OCI-LY3 (cell line): ENCODE measurements at regions not wholly inside any gene's neighbourhood (a gene's known extent, or its start where the extent isn't known, plus 50 kb on each side); places are given as distances from the start of the nearest gene placed in this dataset.

Experiments
- H2AFZ ChIP-seq: fragments of 200-600, 300-600 bp; shearing (Covaris generic); 2 replicates; pipeline ENCODE4 v1.6.0; 2014; ENCODE audit warnings: antibody characterized with exemption, low read depth, low read length
- H3K27ac ChIP-seq: fragments of 200-600, 300-600 bp; sonication (generic); 2 replicates; pipeline ENCODE4 v1.5.1; 2014; ENCODE audit warnings: mild to moderate bottlenecking, low read length, moderate library complexity, mixed read lengths
- H3K27me3 ChIP-seq: fragments of 200-600, 300-600 bp; sonication (generic); 2 replicates; pipeline ENCODE4 v1.6.1; 2014; ENCODE audit warnings: low read depth, low read length, mixed read lengths
- H3K36me3 ChIP-seq: fragments of 200-600, 300-600 bp; sonication (generic); replicated peaks from 2 replicates; pipeline ENCODE3; 2014; ENCODE audit warnings: low read depth, low read length, mixed read lengths
- H3K4me1 ChIP-seq: fragments of 300-600, 200-600 bp; sonication (generic); 2 replicates; pipeline ENCODE4 v1.6.1; 2014; ENCODE audit warnings: low read length, mixed read lengths
- H3K4me2 ChIP-seq: fragments of 200-600, 300-600 bp; sonication (generic); 2 replicates; pipeline ENCODE4 v1.6.1; 2014; ENCODE audit warnings: low read length, mixed read lengths
- H3K4me3 ChIP-seq: fragments of 300-600, 200-600 bp; sonication (generic); 2 replicates; pipeline ENCODE4 v1.5.1; 2014; ENCODE audit warnings: antibody characterized with exemption, mild to moderate bottlenecking, low read length, moderate library complexity
- H3K79me2 ChIP-seq: fragments of 300-600, 200-600 bp; shearing (Covaris generic); 2 replicates; pipeline ENCODE4 v1.6.1; 2014; ENCODE audit warnings: mild to moderate bottlenecking, low read length, mixed read lengths
- H3K9ac ChIP-seq: fragments of 300-600, 200-600 bp; shearing (Covaris generic); 2 replicates; pipeline ENCODE4 v1.6.0; 2014; ENCODE audit warnings: mild to moderate bottlenecking, low read length, moderate library complexity
- H3K9me3 ChIP-seq: fragments of 200-600, 300-600 bp; shearing (Covaris generic); 2 replicates; pipeline ENCODE4 v1.6.1; 2014; ENCODE audit warnings: low read length, mixed read lengths; ENCODE audit not compliant: insufficient read depth
- H4K20me1 ChIP-seq: fragments of 200-600, 300-600 bp; sonication (generic); 2 replicates; pipeline ENCODE4 v1.6.1; 2016; ENCODE audit warnings: low read length, mixed read lengths; ENCODE audit not compliant: insufficient read depth
- EZH2phosphoT487 ChIP-seq: fragments of 200-600 bp; shearing (Covaris generic); IDR thresholded peaks from 2 replicates; pipeline ENCODE4 v1.6.1; 2018; ENCODE audit warnings: antibody characterized with exemption, mixed run types, low read depth
- TF ChIP-seq, protein P1 (sequence below): fragments of 200-600, 300-600 bp; sonication (generic); IDR thresholded peaks from 2 replicates; pipeline ENCODE4 v1.5.1; 2014; ENCODE audit warnings: antibody characterized with exemption, low read length, low read depth

DNA sequence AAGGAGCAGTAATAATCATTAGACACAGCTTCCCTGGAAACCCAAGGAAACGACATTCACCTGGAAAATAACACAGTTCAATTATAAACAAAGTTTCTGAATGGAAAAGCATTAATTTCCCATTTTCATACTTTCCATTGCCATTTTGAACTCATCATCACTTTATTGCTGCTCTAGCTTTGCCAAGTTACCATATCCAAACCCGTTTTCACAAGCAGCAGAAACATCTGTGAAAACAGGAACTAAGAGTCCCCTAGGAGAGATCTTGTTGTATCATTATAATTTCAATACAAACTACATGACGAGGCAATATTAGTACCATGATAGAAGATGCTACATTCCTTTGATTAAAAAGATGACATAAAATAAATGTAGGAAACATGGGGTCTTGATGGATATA lies 597.0 kb upstream of the NRXN1 start:
- H2AFZ ChIP-seq = no peak overlapping the region; the same call in 1 of the 2 replicates

DNA sequence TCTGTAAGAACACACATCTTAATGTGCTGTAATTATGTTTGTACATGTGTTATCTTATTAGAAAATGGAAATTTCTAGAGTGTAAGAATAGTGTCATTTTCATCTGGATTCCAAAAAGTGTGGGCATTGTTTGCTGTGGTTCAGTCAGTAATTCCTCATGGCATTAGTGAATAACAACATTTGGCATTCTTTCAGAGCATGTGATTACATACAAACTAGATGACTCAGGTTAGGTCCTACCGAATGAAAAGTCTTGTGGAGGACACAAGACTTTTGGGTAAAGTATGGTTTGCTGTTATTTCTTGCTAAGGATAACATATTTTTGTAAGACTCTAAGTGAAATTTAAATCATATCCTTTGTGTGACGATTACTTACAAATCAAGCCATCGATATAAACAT lies 593.1 kb upstream of the NRXN1 start:
- Histone ChIP-seq H3K4me3 (no peak overlapping the region), H3K9ac (no peak overlapping the region), H2AFZ (no peak overlapping the region), H3K9me3 (peaks cover 5% of the 10 kb centered on the region; the same call in 1 of the 2 replicates), H3K27ac (no peak overlapping the region), H3K36me3 (no peaks in the 10 kb centered on the region), H4K20me1 (no peaks in the 10 kb centered on the region), H3K79me2 (no peaks in the 10 kb centered on the region), H3K4me1 (peaks cover 4% of the 10 kb centered on the region; the same call in 1 of the 2 replicates), H3K27me3 (no peaks in the 10 kb centered on the region), H3K4me2 (no peak overlapping the region)
- TF ChIP-seq EZH2phosphoT487 = no peak
- TF ChIP-seq, protein P1, sequence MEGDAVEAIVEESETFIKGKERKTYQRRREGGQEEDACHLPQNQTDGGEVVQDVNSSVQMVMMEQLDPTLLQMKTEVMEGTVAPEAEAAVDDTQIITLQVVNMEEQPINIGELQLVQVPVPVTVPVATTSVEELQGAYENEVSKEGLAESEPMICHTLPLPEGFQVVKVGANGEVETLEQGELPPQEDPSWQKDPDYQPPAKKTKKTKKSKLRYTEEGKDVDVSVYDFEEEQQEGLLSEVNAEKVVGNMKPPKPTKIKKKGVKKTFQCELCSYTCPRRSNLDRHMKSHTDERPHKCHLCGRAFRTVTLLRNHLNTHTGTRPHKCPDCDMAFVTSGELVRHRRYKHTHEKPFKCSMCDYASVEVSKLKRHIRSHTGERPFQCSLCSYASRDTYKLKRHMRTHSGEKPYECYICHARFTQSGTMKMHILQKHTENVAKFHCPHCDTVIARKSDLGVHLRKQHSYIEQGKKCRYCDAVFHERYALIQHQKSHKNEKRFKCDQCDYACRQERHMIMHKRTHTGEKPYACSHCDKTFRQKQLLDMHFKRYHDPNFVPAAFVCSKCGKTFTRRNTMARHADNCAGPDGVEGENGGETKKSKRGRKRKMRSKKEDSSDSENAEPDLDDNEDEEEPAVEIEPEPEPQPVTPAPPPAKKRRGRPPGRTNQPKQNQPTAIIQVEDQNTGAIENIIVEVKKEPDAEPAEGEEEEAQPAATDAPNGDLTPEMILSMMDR = no peak

More for the DNA sequence above, 597.0 kb upstream of the NRXN1 start:
- TF ChIP-seq, protein P1 = no peak
- TF ChIP-seq EZH2phosphoT487 = no peak
- H4K20me1 ChIP-seq = no peaks in the 10 kb centered on the region
- no peak overlapping the region for H3K4me2 ChIP-seq
- no peak overlapping the region for H3K27ac ChIP-seq
- H3K27me3 ChIP-seq = no peaks in the 10 kb centered on the region
- H3K9ac ChIP-seq = no peak overlapping the region
- H3K9me3 ChIP-seq = no peaks in the 10 kb centered on the region
- no peak overlapping the region for H3K4me3 ChIP-seq
- H3K4me1 ChIP-seq = peaks cover 4% of the 10 kb centered on the region; the same call in 1 of the 2 replicates
- H3K36me3 ChIP-seq = no peaks in the 10 kb centered on the region
- no peaks in the 10 kb centered on the region for H3K79me2 ChIP-seq

DNA sequence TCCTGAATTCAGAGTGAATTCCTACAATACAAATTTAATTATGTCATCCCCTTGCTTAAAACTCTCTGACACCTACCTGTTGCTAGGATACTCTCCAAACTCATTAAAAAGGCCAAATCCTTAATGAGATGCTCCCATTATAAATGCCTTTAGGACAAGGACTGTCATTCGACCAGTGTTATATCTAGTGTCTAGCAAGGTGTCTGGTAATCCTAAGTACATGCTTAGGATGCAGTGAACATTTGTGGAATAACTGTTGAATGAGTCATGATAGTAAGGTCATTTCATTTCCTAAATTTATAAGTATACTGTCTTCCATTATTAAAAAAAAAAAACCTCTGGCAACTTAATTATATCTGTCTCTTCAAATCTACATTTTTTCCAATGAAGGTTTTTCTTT lies 588.9 kb upstream of the NRXN1 start:
- Histone ChIP-seq H3K36me3 (no peaks in the 10 kb centered on the region), H3K27ac (no peak overlapping the region), H3K79me2 (no peaks in the 10 kb centered on the region), H3K27me3 (no peaks in the 10 kb centered on the region), H3K4me2 (no peak overlapping the region), H2AFZ (no peak overlapping the region), H3K9ac (no peak overlapping the region), H3K4me1 (no peaks in the 10 kb centered on the region), H3K4me3 (no peak overlapping the region), H4K20me1 (no peaks in the 10 kb centered on the region), H3K9me3 (peaks cover 17% of the 10 kb centered on the region)
- no peak for TF ChIP-seq EZH2phosphoT487
- TF ChIP-seq, protein P1 = no peak

DNA sequence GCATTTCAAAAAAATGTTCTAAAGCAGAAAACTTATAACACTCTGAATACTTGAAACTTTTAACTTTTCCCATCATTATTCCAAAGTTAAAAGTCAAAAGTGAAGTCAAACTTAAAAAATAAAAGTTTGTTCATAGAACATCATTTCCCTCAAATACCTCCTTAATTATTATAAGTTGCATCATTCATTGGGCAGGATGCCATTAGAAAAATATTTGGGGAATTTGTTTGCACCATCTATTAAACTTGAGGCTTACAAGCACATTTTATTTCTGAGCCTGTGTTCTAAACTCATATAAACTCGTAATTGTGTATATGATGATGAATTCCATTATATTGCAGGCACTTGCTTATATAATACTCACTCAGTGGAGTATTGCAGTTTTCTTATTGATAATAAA lies 588.0 kb upstream of the NRXN1 start:
- Histone ChIP-seq H3K4me3 (no peak overlapping the region), H3K79me2 (no peaks in the 10 kb centered on the region), H3K27ac (no peak overlapping the region), H2AFZ (no peak overlapping the region), H3K4me2 (no peak overlapping the region), H3K36me3 (no peaks in the 10 kb centered on the region), H3K9me3 (peaks cover 25% of the 10 kb centered on the region), H4K20me1 (no peaks in the 10 kb centered on the region), H3K9ac (no peak overlapping the region), H3K4me1 (no peaks in the 10 kb centered on the region), H3K27me3 (no peaks in the 10 kb centered on the region)
- TF ChIP-seq, protein P1 = no peak
- TF ChIP-seq EZH2phosphoT487 = no peak
